Head of caudate nucleus (tissue), 42 donors: ENCODE measurements at regions not wholly inside any gene's neighbourhood (a gene's known extent, or its start where the extent isn't known, plus 50 kb on each side); places are given as distances from the start of the nearest gene placed in this dataset.
"Not testable (repeated sequence)": the region's sequence is repeated elsewhere in the genome, so short reads cannot be mapped to it uniquely, and the experiment has no call there.

Experiments
- DNase-seq, 42 donors: peaks; one replicate each; pipeline versions ENCODE4 v3.0.0 to v3.0.0-alpha.2; 2020 to 2021; ENCODE audit warnings: mixed read lengths in 7 of 42
- intact Hi-C: fragments of 100-400 bp; cut with DNase I; formaldehyde crosslinking; loops from one replicate; pipeline ENCODE4 v1.15.0; 2022

- intact Hi-C loops = no loop called here
These were observed 68.6 kb upstream of the VIPR2 start for GRCh38 chr7:159213253-159213652.

DNA sequence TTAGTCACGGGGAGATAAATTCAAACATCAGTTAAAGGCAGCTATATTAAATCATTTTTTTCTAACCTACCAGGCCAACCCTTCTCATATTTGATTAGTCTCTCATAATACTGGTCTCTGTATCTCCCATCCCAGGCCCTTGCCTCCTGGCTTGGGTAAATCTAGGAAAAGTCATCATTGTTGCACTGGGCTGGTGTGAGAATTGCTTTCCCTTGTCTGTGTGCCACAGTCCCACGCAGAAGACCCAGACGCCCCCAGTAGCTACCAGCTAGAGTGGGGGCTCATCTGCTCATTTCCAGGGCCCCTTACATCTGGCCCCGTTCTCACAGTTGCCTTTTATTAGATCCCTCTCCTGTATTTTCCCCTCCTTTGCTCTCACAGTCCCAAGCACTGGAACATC lies 67.6 kb upstream of the VIPR2 start:
- intact Hi-C loops = no loop called here
- peak in 1 of 42 donors; percentile 13 for DNase-seq

More at GRCh38 chr7:159213253-159213652, 68.6 kb upstream of the VIPR2 start:
- DNase-seq = peak in 1 of 42 donors; percentile 24

GRCh38 chr7:159211540-159212182 lies 67.0 kb upstream of the VIPR2 start:
- DNase-seq = peak in 10 of 42 donors; percentile 17 to 43 (median 32)

GRCh38 chr7:159210581-159211235 lies 66.0 kb upstream of the VIPR2 start:
- DNase-seq = no peak
- intact Hi-C loops = no loop called here

More at GRCh38 chr7:159211540-159212182, 67.0 kb upstream of the VIPR2 start:
- intact Hi-C loops = no loop called here

DNA sequence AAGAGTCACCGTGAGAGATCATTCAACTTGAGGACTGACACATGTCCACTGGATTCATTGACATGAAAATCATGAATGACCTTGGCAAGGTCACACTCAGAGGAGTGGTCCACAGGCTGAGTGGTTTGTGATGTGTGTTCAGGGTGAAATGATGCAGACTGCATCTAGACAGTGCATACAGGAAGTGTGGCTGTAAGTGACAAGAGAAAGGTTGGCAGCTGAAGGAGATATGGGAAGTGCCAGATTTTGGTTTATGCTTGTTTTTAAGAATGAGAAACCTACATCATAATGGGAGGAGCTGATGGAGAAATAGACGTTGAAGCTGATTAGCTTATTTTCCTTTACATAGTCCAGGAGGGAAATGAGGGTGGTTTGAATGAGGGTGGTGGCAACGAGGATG lies 64.8 kb upstream of the VIPR2 start:
- no peak for DNase-seq
- intact Hi-C loops = no loop called here

DNA sequence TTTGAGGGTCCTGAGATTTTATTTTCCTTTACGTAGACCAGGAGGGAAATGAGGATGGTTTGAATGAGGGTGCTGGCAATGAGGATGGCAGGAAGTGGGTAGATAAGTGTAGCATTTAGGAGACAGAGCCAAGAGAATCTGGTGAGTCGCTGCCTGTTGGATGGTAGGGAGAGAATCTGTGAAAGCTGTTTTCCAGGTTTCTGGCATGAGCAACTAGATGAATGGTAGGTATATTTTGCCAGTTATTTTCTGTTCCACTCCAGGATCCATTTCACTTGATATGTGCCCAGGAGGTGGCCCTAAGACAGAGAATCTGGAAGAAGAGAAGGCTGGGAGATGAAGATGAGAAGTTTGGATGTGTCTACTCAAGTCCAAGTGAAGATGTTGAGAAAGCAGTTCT lies 63.3 kb upstream of the VIPR2 start:
- DNase-seq = no peak
- intact Hi-C loops = no loop called here

DNA sequence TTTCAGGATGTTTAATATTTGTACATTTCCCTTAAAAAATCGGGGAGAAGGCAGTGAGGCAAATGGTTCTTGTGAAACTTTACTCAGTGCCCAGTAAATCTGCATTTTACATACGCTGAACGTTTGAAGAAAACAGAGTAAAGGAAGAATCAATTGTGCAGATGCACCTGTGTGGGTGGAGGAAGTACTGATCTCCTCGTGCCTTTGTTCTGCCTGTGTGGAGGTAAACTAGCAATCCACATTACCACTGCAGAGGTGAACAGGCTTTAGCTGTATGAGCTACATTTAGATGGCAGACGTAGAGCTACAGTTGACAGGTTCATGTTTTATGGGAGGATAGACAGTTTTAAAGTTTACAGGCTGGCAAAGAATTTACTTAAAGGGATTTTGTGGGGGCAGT lies 62.7 kb upstream of the VIPR2 start:
- intact Hi-C loops = no loop called here
- no peak for DNase-seq

DNA sequence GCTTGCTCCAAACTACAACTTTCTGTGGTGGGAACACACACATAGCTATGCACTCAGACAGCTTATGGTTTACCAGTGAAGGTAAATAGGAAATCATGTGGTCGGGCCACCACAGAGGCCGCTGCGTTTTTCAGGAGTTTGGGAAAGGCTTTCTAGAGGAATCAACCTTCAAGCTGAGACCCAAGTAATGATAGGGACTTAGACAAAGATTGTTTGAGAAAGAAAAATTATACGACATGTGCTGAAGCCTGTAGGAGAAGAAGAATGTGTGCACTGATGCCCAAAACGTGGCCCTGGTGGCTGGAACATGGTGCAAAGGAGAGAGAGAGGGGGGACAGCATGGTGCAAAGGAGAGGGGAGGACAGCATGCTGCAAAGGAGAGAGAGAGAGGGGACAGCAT lies 61.2 kb upstream of the VIPR2 start:
- DNase-seq = no peak
- intact Hi-C loops = no loop called here

DNA sequence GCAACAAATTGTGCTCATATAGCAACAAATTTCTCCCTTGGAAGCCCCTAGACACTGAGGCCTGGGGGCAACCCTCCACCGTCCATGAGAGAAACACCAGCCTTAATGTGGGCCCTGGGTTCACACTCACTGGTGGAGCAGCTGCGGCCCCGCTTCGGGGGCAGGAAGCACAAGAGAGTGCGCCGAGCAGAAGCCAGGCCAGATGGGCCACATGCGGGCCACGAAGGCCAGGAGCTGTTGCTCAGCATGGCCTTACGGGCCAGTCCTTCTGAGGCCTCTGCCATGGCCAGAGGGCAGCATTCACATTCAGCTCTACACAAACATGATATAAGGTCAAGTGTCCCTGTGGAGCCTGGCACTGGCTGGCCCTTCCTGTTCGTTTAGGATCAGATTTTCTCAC lies 60.0 kb upstream of the VIPR2 start:
- intact Hi-C loops = no loop called here
- DNase-seq = no peak

GRCh38 chr7:159203253-159203652 lies 58.6 kb upstream of the VIPR2 start:
- DNase-seq, intact Hi-C loops: not testable (repeated sequence)

DNA sequence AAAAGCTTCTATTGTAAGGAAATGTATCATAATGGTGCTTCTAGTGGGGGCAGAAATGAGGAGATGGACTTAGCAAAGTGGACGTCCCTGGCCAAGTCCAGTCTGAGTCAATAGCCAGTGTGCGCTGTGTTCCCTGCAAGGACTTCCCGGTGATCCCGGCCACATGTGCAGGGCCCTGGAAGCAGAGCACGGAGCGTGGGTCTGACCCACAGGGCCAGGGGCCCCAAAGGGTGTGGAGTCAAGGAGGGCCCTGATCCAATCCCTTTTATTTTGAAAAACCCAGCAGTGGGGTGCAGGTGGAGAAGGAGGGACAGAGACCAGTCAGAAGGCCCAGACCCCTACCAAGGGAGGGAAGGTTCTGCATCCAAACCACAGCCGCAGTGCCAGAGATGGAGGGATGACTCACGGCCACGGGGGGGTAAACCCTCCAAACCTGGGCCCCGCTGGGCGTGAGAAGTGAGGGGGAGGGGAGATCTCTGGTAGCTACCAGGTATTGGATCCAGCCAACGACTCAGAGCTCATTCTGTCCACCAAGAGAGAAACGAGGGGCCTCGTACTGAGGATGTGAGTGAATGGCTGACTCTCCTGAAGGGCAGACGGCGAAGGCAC lies 57.2 kb upstream of the VIPR2 start:
- intact Hi-C loops = no loop called here
- no peak for DNase-seq

DNA sequence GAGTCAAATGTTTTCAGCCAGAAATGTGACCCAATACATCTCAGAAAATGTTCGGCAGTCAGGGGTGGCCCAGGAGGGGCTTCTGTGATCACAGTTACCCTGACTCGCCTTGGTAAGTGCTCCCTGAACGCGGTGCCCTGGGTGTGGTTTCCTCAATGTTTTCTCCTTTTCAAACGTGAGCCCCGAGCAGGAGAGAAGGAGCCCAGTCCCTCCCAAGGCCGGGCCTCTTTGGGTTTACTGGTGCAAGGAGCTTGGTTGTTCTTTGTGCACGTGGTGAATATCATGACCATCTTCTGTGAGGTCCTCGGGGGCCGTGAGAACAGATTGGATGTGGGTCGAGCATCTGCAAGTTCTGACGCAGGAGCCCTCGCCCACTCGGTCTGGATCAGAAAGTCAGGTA lies 55.8 kb upstream of the VIPR2 start:
- intact Hi-C loops = no loop called here
- DNase-seq = no peak

GRCh38 chr7:159198016-159198724 lies 53.5 kb upstream of the VIPR2 start:
- DNase-seq = no peak
- intact Hi-C loops = no loop called here

DNA sequence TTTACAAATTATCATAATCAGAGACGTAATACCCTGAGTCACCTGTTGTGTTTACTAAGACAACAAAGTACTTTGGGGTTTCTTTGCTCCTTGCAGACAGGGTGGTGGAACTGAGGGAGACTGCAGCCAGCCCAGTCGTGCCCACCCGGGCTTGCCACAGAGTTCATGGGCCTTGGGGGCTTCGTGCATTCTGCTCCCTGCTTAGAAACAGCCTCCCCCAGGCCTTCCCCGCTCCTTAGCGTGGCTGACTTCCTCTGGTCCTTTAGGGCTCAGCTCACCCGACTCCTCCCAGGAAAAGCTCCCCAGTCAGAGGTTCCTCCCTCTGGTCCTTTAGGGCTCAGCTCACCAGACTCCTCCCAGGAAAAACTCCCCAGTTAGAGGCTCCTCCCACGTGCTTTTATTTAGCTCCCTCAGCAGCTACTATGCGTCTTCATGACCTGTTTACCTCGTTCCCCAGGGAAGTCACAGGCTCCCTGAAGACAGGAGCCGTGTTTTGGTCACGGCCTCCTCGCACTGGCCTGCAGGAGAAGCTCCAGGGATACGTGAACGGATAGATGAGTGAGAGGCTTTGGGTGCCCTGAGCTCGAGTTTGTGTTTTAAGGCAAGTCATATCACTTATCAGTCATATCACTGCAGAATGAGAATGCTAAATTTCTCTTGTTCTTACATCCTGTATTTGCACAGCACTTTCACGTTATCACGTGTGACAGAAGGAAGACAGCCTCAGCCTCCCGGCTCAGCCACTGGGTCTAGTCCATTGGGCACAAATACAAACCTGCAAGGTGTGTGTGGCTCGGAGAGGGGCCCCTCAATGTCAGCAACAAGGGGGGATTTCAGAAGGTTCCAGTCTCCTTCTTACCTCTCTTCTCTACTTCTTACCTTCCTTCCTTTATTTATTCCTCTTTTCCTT lies 52.7 kb upstream of the VIPR2 start:
- no peak for DNase-seq
- intact Hi-C loops = no loop called here

GRCh38 chr7:159196584-159196983 lies 51.9 kb upstream of the VIPR2 start:
- intact Hi-C loops = no loop called here

GRCh38 chr7:159195946-159196345 lies 51.3 kb upstream of the VIPR2 start:
- no peak for DNase-seq
- intact Hi-C loops = no loop called here

More at GRCh38 chr7:159196584-159196983, 51.9 kb upstream of the VIPR2 start:
- DNase-seq = no peak
